Hematopoietic multipotent progenitor cell treated with erythropoietin and hydrocortisone succinate and interleukin-3 and kit ligand, for 8 days (in vitro differentiated cells): ENCODE measurements at regions not wholly inside any gene's neighbourhood (a gene's known extent, or its start where the extent isn't known, plus 50 kb on each side); places are given as distances from the start of the nearest gene placed in this dataset.

Source experiments
- DNase-seq: peaks from one replicate; pipeline ENCODE4 v3.0.0-alpha.2; 2015

GRCh38 chr7:142400042-142400533 lies 142.2 kb upstream of the PRSS58 start:
- no peak for DNase-seq

- peak; percentile 35 for DNase-seq
Observed at GRCh38 chr7:142391191-142391992, 133.5 kb upstream of the PRSS58 start.

GRCh38 chr7:142389544-142389943 lies 131.7 kb upstream of the PRSS58 start:
- no peak for DNase-seq

DNA sequence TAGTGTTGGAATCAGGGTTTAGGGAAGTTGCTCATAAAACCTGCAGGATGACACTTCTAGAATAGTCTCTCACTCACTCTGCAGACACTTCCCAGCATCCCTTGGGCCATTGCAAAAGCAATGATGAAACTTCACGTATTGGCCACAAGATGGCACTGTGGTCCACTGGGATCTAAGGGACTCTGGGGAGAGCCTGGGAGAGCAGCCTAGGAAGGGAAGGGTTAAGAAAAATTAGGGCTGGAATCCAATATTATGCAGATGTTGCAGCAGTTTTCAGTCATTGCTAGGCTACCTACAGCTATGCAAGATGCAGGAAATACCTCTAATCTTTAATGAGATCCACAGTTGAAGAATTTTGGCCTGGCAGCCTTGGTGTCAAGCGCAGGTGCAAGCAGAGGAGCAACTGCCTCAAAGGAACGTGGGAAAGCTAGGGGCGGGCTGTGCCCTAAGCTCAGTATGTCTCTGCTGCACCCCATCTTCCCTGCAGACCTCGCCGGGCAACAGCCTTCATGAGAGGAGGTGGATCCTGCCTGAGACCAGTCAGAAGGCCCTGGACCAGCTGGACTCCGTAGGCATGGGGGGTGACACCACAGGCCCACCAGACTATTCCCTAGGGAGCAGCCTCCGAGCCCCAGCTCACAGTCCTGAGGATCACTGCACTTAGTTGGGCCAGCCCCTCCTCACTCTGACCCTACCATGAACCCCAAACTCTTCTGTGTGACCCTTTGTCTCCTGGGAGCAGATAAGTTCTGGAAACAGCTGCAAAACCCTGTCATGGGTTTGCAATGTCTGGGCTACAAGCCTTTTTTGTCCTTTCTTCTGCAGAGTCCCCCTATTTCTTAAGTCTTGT lies 127.9 kb upstream of the PRSS58 start:
- DNase-seq, result peak; percentile 87

DNA sequence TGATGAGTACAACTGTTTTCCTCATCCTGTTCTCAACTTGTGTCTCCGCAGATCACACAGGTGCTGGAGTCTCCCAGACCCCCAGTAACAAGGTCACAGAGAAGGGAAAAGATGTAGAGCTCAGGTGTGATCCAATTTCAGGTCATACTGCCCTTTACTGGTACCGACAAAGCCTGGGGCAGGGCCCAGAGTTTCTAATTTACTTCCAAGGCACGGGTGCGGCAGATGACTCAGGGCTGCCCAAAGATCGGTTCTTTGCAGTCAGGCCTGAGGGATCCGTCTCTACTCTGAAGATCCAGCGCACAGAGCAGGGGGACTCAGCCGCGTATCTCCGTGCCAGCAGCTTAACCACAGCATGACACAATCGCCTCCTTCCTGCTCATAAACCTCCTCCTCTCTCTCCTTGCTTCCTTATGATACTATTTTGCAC lies 126.7 kb upstream of the PRSS58 start:
- peak; percentile 67 for DNase-seq

DNA sequence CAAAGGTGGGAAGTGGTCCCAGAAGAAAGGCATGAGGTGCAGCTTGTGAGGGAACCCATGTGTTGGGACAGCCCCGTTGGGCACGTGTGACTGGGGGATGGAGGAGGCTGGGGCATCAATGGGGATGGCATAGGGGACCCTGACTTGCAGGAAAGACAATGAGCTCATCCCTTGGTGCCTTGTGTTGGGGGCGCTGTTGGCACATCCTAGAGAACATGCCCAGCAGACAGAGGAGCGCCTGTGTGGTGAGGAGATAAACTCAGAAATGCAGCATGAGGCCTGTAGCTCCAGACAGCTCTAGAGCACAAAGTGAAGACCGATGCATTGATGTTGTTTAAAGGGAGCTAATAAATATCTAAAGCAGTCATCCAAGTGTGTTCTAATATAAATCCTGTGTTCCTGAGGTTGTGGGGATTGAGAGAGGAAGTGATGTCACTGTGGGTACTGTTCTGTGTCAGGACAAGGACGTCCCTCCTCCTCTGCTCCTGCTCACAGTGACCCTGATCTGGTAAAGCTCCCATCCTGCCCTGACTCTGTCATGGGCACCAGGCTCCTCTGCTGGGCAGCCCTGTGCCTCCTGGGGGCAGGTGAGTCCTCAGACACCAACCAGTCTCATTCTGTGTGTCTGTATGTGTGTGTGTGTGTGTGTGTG lies 126.1 kb upstream of the PRSS58 start:
- DNase-seq, result peak; percentile 49

DNA sequence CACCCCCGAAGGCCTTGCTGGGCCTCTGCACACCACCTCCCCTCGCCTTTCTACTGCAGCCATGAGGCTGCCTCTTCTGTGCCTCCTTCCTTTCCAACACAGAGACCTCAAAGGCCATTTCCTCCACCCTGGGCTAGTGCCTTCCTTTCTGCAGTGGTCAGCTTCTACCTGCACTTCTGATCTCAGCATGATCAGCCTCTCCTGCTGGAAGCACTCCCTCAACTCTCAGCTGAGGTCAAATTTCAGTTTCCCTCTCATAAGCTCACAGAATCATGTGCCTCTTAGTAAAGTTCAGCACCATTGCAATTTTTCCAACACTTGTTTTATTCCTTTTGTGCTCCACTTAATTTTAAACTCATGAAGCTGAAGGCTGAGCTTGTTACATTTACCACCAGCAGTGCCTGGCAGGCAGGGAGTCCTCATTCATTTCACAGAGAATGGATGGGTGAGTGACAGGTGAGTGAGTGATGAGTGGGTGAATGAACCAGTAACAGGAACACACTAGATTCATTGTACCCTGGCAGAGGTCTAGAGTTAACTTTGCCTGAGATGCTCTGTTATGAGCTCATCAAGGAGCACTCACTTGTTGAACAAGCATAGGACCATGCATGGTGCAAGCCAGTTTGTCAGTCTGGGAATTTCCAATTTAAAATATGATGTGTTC lies 124.0 kb upstream of the PRSS58 start:
- no peak for DNase-seq

- no peak for DNase-seq
Observed at GRCh38 chr7:142380069-142380468, 122.2 kb upstream of the PRSS58 start.

DNA sequence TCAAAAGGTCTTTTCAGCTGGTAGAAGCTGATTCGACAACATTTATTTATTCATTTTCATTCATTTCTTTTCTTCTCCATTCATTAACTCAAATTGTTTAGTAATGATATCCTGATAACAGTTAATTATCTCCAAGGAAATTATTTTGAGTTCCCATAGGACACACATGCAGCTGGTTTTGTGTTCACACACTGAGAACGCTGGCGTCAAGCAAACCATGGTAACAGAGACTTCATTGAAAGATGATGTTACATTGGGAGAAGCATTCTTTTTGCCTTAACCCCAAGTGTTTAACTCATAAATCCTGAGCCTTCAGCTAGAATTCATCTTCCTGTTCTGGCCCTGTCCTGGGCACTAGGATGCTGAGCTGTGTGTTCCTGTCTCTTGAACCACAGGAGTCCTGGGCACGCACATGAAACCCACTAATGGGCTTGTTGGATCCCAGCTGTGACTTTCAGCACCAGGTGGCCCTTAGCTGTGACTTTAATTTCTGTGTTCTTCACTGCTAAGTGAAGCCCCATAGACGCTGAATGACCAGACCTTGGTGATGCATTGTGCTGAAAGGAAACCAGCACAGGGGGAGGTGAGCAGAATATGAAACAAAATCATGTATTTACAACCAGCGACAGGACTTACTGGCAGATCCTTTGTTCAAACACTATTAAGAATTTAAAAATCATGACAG lies 121.5 kb upstream of the PRSS58 start:
- DNase-seq, result no peak

DNA sequence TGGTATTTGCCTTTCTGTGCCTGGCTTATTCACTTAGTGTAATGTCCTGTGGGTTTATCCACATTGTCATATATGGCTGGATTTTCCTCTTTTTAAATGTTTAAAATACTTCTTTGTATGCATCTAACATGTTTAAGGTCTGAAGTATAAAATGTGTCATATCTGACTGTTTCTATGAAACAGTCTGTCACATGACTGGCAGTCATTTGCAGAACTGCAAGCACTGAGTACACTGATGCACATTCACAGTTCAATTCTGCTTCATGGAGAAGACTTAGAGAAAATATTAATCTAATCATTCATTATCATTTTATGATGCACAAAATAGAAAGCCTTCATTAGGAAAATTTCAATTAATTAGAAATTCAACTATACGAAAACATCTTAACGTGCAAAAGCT lies 119.7 kb upstream of the PRSS58 start:
- DNase-seq, result no peak

DNA sequence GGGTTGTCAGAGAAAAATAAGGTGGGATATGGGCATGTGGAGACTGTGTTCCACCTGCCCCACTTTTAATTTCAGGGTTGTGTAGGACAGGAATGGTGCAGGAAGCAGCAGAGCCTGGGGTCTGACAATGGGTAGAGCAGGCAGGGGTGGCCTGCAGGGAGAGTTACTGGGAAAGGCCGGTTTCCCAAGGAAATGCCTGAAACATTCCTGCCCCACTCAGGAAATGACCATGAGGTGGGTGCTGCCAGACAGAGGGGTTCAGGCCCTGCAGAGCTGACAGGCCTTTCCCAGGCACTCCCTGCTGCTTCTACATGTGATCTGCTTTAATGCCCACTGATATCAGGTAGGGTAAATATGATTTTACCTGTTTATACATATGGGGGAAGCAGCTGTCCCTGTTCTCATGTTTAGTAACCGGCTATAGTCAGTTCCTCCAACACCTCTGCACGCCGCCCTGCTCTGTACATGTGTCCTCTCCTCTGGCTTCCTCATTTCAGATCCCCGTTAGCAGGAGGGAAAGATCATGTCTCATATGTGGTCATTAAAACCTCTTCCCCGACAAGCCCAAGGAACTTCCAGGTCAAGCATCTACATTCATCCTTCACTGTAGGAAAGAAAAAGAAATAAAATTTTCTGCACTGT lies 118.6 kb upstream of the PRSS58 start:
- no peak for DNase-seq

- peak; percentile 32 for DNase-seq
Observed at GRCh38 chr7:142375710-142376313, 118.0 kb upstream of the PRSS58 start.

DNA sequence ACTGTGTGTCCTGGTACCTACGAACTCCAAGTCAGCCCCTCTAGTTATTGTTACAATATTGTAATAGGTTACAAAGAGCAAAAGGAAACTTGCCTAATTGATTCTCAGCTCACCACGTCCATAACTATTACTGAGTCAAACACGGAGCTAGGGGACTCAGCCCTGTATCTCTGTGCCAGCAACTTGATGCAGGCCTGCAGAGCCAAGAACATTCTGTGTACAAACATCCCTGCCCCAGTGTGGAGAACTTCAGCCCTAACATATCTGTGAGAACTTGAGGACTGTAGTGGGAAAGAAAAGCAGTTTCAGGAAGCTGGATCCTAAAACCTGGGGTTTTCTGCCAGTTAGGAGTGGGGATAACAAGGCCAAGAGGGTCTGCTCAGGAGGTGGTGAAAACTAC lies 114.9 kb upstream of the PRSS58 start:
- no peak for DNase-seq

DNA sequence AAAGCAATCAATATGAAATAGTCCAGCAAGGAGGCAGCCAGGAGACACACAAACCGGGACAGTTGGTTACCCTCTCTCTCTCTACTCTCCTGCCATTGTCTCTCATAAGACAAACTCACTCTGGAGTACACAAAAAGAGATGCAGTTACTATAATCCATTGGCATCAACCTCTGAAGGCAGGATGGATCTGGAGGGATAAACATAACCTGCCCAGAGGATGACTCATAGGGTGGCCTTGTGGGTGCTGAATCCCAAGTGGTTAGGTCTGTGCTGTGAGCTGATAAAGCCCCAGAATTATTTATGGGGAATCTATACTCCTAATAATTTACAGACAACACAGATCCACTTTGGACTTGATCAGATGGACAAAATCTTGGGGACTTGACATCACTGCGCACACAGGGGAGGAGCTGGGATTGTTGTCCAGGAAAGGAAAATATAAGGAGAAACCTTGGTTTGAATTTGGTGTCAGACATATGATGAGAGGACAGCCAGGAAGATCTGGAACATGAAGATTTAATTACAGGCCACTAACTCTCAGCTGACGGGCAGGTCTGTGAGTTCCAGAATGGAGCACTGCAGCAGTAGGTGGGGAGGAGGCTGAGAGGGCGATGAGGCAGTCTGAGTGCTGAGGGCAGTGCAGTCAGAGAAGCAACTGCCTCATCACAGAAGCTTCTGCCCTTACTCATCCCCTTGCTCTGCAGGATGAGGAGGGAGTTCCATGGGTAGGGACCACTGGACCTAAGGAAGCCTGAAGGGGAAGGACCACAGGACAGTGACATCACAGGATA lies 113.9 kb upstream of the PRSS58 start:
- no peak for DNase-seq

DNA sequence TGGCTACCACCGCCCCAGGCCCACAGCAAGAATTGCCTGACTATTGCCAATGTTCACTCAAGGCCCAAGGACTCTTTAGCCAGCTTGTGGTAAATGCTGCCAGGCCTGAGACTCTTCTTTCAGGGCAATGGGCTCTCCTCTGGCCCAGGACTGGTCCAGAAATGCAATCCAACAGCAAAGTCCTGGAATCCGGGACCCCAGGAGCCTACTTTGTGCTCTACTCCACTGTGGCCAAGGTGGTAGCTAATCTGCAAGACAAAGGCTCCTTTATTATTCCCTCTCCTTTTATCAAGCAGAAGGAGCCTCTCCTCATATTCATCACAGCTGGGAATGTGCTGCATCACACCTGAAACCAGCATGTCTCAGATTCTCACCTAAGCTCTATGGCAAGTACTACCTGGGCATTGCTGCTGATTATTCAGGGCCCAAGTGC lies 107.6 kb upstream of the PRSS58 start:
- DNase-seq, result no peak

- DNase-seq, result no peak
Observed at GRCh38 chr7:142364551-142364950, 106.7 kb upstream of the PRSS58 start.

DNA sequence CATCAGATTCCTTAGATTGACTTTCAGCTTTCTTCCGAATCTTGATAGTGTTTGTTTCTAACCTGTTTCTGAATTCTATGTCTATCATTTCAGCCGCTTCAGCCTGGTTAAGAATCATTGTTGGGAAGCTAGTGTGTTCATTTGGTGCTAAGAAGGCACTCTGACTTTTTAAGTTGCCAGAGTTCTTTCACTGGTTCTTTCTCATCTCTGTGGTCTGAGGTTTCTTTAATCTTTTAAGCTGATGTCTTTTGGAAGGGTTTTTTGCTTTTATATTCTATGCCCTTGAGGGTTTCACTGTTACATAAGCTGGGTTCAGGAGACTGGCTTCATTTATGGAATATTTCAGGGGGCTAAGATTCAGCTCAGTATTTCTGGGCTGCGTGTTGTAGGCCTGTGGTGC lies 104.5 kb upstream of the PRSS58 start:
- no peak for DNase-seq

GRCh38 chr7:142359694-142360279 lies 101.9 kb upstream of the PRSS58 start:
- DNase-seq, result no peak

GRCh38 chr7:142357953-142358520 lies 100.2 kb upstream of the PRSS58 start:
- peak; percentile 81 for DNase-seq

DNA sequence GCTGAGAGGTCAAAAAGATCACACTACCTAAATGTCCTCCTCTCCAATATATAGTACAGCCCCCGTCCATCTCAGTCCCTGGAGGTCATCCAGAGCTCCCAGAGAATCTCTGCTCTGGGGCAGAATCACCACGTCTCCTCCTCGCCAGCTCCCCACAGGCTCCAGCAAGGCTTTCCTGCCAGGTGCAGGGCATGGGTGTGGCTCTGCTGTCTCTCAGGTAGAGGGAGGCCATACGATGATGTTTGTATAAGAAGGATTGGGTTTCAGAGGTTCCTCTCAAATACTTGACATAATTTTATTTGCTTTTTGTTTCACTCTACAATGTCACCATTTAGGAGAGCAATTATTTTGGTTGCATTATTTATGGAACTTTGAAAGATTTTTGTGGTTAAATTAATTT lies 98.3 kb upstream of the PRSS58 start:
- no peak for DNase-seq
